GM13976 (cell line): ENCODE measurements at regions not wholly inside any gene's neighbourhood (a gene's known extent, or its start where the extent isn't known, plus 50 kb on each side); places are given as distances from the start of the nearest gene placed in this dataset.

Source experiments
- DNase-seq: peaks from one replicate; pipeline ENCODE4 v3.0.0; 2012; ENCODE audit warnings: low spot score
- in situ Hi-C: fragments of 300-500 bp; cut with MboI; formaldehyde crosslinking; loops from one replicate; pipeline ENCODE4 v1.12.0; 2022; ENCODE audit warnings: low sequenced_read_pairs, mixed read lengths, inconsistent platforms; ENCODE audit not compliant: unreplicated experiment
- TF ChIP-seq, protein P1 (sequence below): IDR thresholded peaks from 2 replicates; pipeline ENCODE4 v1.5.1; 2012; ENCODE audit warnings: borderline replicate concordance, mild to moderate bottlenecking; ENCODE audit not compliant: insufficient read depth; ENCODE audit errors: extremely low read depth, missing control alignments, control extremely low read depth

DNA sequence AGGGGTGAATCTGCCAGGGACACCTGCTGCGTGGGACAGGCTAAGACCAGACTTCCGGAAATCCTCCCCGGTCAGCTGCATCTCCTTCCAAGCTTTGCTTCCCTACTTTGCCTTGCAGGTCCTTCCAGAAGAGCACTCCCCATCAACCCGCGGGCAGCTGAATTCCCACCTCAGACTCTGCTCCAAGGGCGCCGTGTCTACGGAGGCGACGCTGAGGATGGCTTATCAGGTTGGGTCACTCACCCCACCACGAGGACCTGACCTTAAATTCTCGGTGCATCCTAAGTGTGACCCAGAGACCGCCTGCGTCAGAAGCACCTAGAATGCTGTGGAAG is 78.9 kb upstream of the KMT2C start:
- in situ Hi-C loops, result no loop called here
- no peak for DNase-seq
- TF ChIP-seq, protein P1, sequence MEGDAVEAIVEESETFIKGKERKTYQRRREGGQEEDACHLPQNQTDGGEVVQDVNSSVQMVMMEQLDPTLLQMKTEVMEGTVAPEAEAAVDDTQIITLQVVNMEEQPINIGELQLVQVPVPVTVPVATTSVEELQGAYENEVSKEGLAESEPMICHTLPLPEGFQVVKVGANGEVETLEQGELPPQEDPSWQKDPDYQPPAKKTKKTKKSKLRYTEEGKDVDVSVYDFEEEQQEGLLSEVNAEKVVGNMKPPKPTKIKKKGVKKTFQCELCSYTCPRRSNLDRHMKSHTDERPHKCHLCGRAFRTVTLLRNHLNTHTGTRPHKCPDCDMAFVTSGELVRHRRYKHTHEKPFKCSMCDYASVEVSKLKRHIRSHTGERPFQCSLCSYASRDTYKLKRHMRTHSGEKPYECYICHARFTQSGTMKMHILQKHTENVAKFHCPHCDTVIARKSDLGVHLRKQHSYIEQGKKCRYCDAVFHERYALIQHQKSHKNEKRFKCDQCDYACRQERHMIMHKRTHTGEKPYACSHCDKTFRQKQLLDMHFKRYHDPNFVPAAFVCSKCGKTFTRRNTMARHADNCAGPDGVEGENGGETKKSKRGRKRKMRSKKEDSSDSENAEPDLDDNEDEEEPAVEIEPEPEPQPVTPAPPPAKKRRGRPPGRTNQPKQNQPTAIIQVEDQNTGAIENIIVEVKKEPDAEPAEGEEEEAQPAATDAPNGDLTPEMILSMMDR, result no peak

GRCh38 chr7:152513861-152514770 is 78.3 kb upstream of the KMT2C start:
- no peak for DNase-seq
- TF ChIP-seq, protein P1, result no peak
- in situ Hi-C loops, result no loop called here

- in situ Hi-C loops, result no loop called here
- DNase-seq, result no peak
- TF ChIP-seq, protein P1, result no peak
Observed at GRCh38 chr7:152512706-152513105, 76.9 kb upstream of the KMT2C start.

DNA sequence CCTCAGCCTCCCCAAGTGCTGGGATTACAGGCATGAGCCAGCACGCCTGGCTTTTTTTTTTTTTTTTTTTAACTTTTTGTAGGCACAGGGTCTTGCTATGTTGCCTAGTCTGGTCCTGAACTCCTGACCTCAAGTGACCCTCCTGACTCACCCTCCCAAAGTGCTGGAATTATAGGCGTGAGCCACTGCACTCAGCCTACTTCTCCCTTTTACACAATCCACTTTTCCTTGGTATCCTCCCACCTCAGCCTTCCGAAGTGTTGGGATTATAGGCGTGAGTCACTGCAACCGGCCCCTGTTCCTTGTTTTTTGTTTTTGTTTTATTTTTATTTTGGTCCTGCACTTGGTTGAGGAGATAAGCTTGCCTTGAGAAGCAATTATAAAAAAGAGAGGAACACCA is 75.9 kb upstream of the KMT2C start:
- TF ChIP-seq, protein P1, result no peak
- in situ Hi-C loops, result no loop called here
- no peak for DNase-seq

GRCh38 chr7:152508701-152509100 is 72.9 kb upstream of the KMT2C start:
- DNase-seq, result no peak
- in situ Hi-C loops, result no loop called here
- TF ChIP-seq, protein P1, result no peak

DNA sequence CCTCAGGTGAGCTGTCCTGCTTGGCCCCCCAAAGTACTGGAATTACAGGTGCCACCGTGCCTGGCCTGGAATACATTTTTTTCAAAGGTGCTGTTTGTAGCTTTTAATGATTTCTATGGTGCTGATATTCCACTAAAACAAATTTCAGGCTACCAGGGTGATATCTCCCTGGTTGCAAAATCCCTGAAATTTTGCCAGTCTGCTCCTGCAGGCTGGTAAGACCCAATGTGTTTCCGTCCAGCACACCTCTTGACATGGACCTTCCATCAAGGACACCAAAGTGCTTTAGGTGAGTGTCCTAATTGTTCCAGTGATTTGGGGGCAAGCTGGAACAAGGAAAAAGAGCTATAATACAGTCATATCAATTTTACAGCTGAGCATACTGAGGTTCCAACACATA is 69.8 kb upstream of the KMT2C start:
- TF ChIP-seq, protein P1, result no peak
- in situ Hi-C loops, result no loop called here
- no peak for DNase-seq
